ENCODE measurements at regions not wholly inside any gene's neighbourhood (a gene's known extent, or its start where the extent isn't known, plus 50 kb on each side); places are given as distances from the start of the nearest gene placed in this dataset.
"Not testable (repeated sequence)": the region's sequence is repeated elsewhere in the genome, so short reads cannot be mapped to it uniquely, and the experiment has no call there.

DNA sequence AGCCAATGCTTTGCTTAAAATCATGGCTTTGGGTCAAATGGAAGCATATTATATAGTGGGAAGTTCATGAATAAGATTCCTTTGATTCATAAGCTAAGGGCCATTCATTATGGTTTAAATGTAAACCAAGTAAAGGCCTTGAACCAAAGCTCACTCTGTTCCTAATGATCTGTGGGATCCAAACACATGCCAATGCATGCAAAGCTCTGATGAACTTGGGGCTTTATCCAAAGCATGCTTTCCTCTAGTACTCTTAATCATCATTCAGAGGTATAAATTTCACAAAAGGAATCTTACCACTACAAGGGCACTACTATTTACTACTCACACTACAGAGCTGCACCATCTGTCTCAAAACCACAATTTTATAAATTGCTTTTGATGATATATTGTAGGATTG lies 102.8 kb upstream of the RBMS1 start:
- Histone ChIP-seq H3K9me3 (no peaks in the 10 kb centered on the region), H3K9ac (ENCODE audit: low read depth in 2 of 2, low read length in 2 of 2) (no peak overlapping the region)
- intact Hi-C loops (cut with DNase I): no loop called here

DNA sequence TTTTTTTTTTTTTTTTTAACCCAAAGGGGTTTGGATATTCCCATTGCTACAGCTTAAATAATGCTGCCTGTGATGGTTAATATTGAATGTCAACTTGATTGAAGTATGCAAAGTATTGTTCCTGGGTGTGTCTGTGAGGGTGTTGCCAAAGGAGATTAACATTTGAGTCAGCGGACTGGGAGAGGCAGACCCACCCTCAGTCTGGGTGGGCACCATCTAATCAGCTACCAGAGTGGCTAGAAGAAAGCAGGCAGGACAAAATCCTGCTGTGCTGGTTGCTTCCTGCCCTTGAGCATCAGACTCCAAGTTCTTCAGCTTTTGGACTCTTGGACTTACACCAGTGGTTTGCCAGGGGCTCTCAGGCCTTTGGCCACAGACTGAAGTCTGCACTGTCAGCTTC lies 106.8 kb upstream of the RBMS1 start:
- DNase-seq; H3K27ac ChIP-seq; H3K36me3 ChIP-seq; H3K9me3 ChIP-seq; intact Hi-C loops (cut with DNase I); H3K9ac ChIP-seq (ENCODE audit: low read depth in 2 of 2, low read length in 2 of 2); H3K4me1 ChIP-seq; H3K4me3 ChIP-seq; H3K27me3 ChIP-seq: not testable (repeated sequence)

More for the DNA sequence above, 102.8 kb upstream of the RBMS1 start:
- TF ChIP-seq, protein P1, sequence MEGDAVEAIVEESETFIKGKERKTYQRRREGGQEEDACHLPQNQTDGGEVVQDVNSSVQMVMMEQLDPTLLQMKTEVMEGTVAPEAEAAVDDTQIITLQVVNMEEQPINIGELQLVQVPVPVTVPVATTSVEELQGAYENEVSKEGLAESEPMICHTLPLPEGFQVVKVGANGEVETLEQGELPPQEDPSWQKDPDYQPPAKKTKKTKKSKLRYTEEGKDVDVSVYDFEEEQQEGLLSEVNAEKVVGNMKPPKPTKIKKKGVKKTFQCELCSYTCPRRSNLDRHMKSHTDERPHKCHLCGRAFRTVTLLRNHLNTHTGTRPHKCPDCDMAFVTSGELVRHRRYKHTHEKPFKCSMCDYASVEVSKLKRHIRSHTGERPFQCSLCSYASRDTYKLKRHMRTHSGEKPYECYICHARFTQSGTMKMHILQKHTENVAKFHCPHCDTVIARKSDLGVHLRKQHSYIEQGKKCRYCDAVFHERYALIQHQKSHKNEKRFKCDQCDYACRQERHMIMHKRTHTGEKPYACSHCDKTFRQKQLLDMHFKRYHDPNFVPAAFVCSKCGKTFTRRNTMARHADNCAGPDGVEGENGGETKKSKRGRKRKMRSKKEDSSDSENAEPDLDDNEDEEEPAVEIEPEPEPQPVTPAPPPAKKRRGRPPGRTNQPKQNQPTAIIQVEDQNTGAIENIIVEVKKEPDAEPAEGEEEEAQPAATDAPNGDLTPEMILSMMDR (IDR thresholded peaks at IDR 0.05): no peak
- Histone ChIP-seq H3K4me1 (no peaks in the 10 kb centered on the region), H3K36me3 (no peaks in the 10 kb centered on the region), H3K27ac (no peak overlapping the region), H3K27me3 (no peaks in the 10 kb centered on the region), H3K4me3 (no peak overlapping the region)
- no peak for DNase-seq

DNA sequence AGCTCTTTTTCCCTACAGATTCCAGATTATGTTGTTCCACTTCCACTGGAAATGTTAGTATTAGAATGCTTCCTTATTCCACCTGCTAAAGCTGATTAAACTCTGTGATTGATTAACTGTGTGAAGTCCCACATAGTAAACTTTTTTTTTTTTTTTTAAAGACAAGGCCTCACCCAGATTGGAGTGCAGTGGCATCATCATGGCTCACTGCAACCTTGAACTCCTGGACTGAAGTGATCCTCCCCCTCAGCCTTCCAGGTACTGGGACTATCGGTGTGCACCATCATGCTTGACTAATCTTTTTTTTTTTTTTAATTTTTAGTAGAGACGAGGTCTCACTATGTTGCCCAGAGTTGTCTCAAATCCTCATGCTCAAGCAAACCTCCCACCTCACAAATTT lies 108.5 kb upstream of the RBMS1 start:
- TF ChIP-seq, protein P1 (IDR thresholded peaks at IDR 0.05): no peak
- Histone ChIP-seq H3K4me3 (no peak overlapping the region), H3K27ac (no peak overlapping the region), H3K36me3 (no peaks in the 10 kb centered on the region), H3K27me3 (no peaks in the 10 kb centered on the region), H3K4me1 (no peaks in the 10 kb centered on the region), H3K9ac (ENCODE audit: low read depth in 2 of 2, low read length in 2 of 2) (no peak overlapping the region), H3K9me3 (no peaks in the 10 kb centered on the region)
- intact Hi-C loops (cut with DNase I): no loop called here
- DNase-seq: no peak

DNA sequence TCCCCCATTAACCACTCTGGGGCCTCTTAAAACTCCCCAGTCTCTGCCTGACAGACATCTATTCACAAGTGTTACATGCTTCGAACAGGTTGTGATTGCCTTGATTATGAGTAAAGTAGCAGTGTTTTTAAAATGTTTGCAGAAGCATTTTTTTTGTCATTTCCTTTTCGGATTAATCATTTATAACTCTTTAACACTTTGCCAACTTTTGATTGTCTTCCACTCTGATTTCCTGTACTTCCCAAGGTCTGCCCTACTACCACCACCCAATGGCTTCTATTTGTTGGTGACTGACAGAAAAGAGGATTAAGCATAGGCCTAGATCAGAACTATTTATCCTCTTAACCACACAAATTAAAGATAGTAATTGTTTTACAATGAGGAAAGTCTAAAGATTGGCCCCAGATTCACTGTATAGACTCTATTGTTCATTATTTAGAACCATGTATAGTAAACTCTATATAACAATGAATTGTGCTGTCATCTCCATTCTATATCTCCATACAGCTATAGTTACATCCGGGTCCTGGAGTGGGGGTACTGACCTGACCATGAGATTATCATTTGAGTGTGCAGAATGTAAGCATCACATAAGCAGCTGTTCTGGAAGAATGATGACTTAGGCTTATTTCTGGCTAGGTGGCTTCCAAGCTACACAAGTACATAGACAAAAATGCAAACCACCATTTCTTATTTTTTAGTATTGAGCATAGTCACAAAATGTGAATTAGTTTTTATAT lies 110.3 kb upstream of the RBMS1 start:
- H3K27me3 ChIP-seq: no peaks in the 10 kb centered on the region
- intact Hi-C loops (cut with DNase I): no loop called here
- no peak overlapping the region for H3K9ac ChIP-seq (ENCODE audit: low read depth in 2 of 2, low read length in 2 of 2)
- TF ChIP-seq, protein P1 (IDR thresholded peaks at IDR 0.05): no peak
- no peak overlapping the region for H3K27ac ChIP-seq
- H3K4me3 ChIP-seq: no peak overlapping the region
- DNase-seq: no peak
- no peaks in the 10 kb centered on the region for H3K4me1 ChIP-seq
- no peaks in the 10 kb centered on the region for H3K9me3 ChIP-seq
- no peaks in the 10 kb centered on the region for H3K36me3 ChIP-seq

DNA sequence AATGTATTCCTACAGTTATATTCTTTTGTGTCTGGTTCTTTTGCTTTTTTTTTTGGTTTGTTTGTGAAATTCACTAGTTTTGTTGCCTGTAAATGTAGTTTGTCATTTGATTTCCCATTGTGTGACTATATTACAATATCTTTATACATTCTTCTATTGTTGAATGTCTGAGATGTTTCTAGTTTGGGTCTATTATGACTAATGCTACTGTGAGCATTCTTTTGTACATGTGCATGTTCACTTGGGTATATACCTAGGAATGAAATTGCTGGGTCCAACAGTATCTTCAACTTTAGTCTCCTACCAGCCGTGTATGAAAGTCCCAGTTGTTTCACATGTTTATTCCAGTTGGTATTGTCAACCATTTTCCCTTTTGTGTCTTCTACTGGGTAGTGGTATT lies 112.7 kb upstream of the RBMS1 start:
- Histone ChIP-seq H3K27ac (no peak overlapping the region), H3K9ac (ENCODE audit: low read depth in 2 of 2, low read length in 2 of 2) (no peak overlapping the region), H3K36me3 (no peaks in the 10 kb centered on the region), H3K4me3 (no peak overlapping the region), H3K4me1 (no peaks in the 10 kb centered on the region), H3K27me3 (no peaks in the 10 kb centered on the region), H3K9me3 (no peaks in the 10 kb centered on the region)
- TF ChIP-seq, protein P1 (IDR thresholded peaks at IDR 0.05): no peak
- intact Hi-C loops (cut with DNase I): no loop called here
- DNase-seq: no peak

DNA sequence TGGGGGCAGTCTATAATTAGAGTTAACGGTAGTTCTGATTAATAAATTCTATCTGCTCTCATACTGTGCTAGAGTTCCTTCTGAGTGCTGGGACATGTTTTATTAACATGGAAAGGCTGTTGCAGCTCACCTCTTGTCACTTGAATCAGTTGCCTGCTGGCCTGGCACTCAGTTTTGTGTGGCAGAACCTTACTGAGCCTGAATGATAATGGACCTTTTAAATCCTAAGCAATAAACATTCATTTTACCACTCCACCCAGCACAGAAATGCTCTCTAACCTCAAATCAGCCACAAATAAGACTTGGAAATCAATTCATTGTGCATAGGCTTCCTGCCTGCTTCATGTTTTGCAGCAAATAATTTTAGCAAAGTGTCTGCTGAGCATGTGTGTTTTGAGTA lies 115.0 kb upstream of the RBMS1 start:
- H3K27me3 ChIP-seq: no peaks in the 10 kb centered on the region
- TF ChIP-seq, protein P1 (IDR thresholded peaks at IDR 0.05): no peak
- H3K4me1 ChIP-seq: no peaks in the 10 kb centered on the region
- DNase-seq: no peak
- no peak overlapping the region for H3K27ac ChIP-seq
- no peak overlapping the region for H3K4me3 ChIP-seq
- H3K9ac ChIP-seq (ENCODE audit: low read depth in 2 of 2, low read length in 2 of 2): no peak overlapping the region
- no peaks in the 10 kb centered on the region for H3K9me3 ChIP-seq
- intact Hi-C loops (cut with DNase I): no loop called here
- no peaks in the 10 kb centered on the region for H3K36me3 ChIP-seq
